HepG2 (cell line): ENCODE measurements at regions not wholly inside any gene's neighbourhood (a gene's known extent, or its start where the extent isn't known, plus 50 kb on each side); places are given as distances from the start of the nearest gene placed in this dataset.

Source experiments
- BCL6 ChIP-seq: IDR thresholded peaks from 2 replicates; pipeline ENCODE4 v1.6.1; 2016; ENCODE audit warnings: missing genetic modification reagents, missing compliant biosample characterization
- BRCA1 ChIP-seq: sonication (generic); formaldehyde crosslinking; IDR thresholded peaks from 2 replicates; pipeline ENCODE4 v1.4.0; 2020; ENCODE audit warnings: missing genetic modification reagents
- CTCF ChIP-seq: sonication (generic); formaldehyde crosslinking; IDR thresholded peaks from 2 replicates; pipeline ENCODE4 v1.5.0; 2020; ENCODE audit warnings: mild to moderate bottlenecking, missing genetic modification reagents, moderate library complexity
- EP300 ChIP-seq, 3 experiments: sonication (generic) in 1 of 3; formaldehyde crosslinking in 1 of 3; IDR thresholded peaks; 2 replicates each; pipeline versions ENCODE4 v1.5.1 to v1.6.1; 2011 to 2020; ENCODE audit warnings: low read depth in 2 of 3, low read length in 2 of 3, borderline replicate concordance in 1 of 3, improper control_type of control experiment in 1 of 3, mild to moderate bottlenecking in 1 of 3, missing genetic modification reagents in 1 of 3, moderate library complexity in 1 of 3
- ERF ChIP-seq: IDR thresholded peaks from 2 replicates; pipeline ENCODE4 v1.6.1; 2018; ENCODE audit warnings: missing biosample characterization, missing genetic modification reagents
- FOXP1 ChIP-seq, 2 experiments: fragments of 450-650 bp in 1 of 2; IDR thresholded peaks; 2 replicates each; pipeline ENCODE4 v1.6.1; 2017 to 2018; ENCODE audit warnings: antibody characterized with exemption in 1 of 2
- HDAC2 ChIP-seq: sonication (generic); formaldehyde crosslinking; IDR thresholded peaks from 2 replicates; pipeline ENCODE4 v1.4.0; 2020; ENCODE audit warnings: missing genetic modification reagents
- HOXA3 ChIP-seq: sonication (generic); formaldehyde crosslinking; IDR thresholded peaks from 2 replicates; pipeline ENCODE4 v1.5.0; 2020; ENCODE audit warnings: missing genetic modification reagents
- IKZF5 ChIP-seq: IDR thresholded peaks from 2 replicates; pipeline ENCODE4 v1.6.1; 2018; ENCODE audit warnings: missing genetic modification reagents, mild to moderate bottlenecking, missing compliant biosample characterization
- IRX3 ChIP-seq: sonication (generic); formaldehyde crosslinking; IDR thresholded peaks from 2 replicates; pipeline ENCODE4 v1.8.1; 2023; ENCODE audit warnings: mild to moderate bottlenecking, low read depth, missing genetic modification reagents, borderline replicate concordance
- KDM4B ChIP-seq: sonication (generic); formaldehyde crosslinking; IDR thresholded peaks from 2 replicates; pipeline ENCODE4 v1.4.0; 2020; ENCODE audit warnings: missing genetic modification reagents
- RARA ChIP-seq: IDR thresholded peaks from 2 replicates; pipeline ENCODE4 v1.6.1; 2016; ENCODE audit warnings: missing genetic modification reagents, missing compliant biosample characterization
- RNF2 ChIP-seq: fragments of 450-650 bp; conservative IDR thresholded peaks from 2 replicates; pipeline ENCODE4 v1.6.1; 2016; ENCODE audit warnings: low read depth
- TARDBP ChIP-seq: sonication (generic); formaldehyde crosslinking; IDR thresholded peaks from 2 replicates; pipeline ENCODE4 v1.8.0; 2022; ENCODE audit warnings: mild to moderate bottlenecking, missing genetic modification reagents
- TFE3 ChIP-seq: IDR thresholded peaks from 2 replicates; pipeline ENCODE4 v1.6.1; 2016
- ZBTB49 ChIP-seq: sonication (generic); formaldehyde crosslinking; IDR thresholded peaks from 2 replicates; pipeline ENCODE4 v1.4.0; 2020; ENCODE audit warnings: missing genetic modification reagents, borderline replicate concordance
- ZFP91 ChIP-seq: sonication (generic); formaldehyde crosslinking; IDR thresholded peaks from 2 replicates; pipeline ENCODE4 v1.9.0; 2022; ENCODE audit warnings: missing genetic modification reagents, mild to moderate bottlenecking, borderline replicate concordance
- ZNF205 ChIP-seq: IDR thresholded peaks from 2 replicates; pipeline ENCODE4 v1.6.1; 2018; ENCODE audit warnings: missing biosample characterization, missing genetic modification reagents
- ZNF496 ChIP-seq: sonication (generic); formaldehyde crosslinking; IDR thresholded peaks from 2 replicates; pipeline ENCODE4 v1.8.1; 2023; ENCODE audit warnings: mild to moderate bottlenecking, moderate library complexity, missing genetic modification reagents; ENCODE audit not compliant: insufficient replicate concordance
- ZNF660 ChIP-seq: sonication (generic); formaldehyde crosslinking; IDR thresholded peaks from 2 replicates; pipeline ENCODE4 v1.5.1; 2020; ENCODE audit warnings: mild to moderate bottlenecking, low read depth, missing genetic modification reagents, borderline replicate concordance
- ZNF792 ChIP-seq: IDR thresholded peaks from 2 replicates; pipeline ENCODE4 v1.6.1; 2016

GRCh38 chr1:67535474-67535873, 105.3 kb upstream of the SERBP1 start (continued):
- TF ChIP-seq BCL6 (CRISPR knock-in tag): peak; percentile 69
- TF ChIP-seq BRCA1: no peak
- peak in 1 of 2 experiments; percentile 51; a peak in 2 of 4 replicates for TF ChIP-seq EP300 (IDR thresholded peaks at IDR 0.05; ENCODE audit: low read depth in 2 of 2, low read length in 2 of 2)
- TF ChIP-seq EP300 (CRISPR knock-in tag; IDR thresholded peaks at IDR 0.05; ENCODE audit: borderline replicate concordance): peak; percentile 41; the same call in 1 of the 2 replicates
- peak; percentile 53; the same call in 1 of the 2 replicates for TF ChIP-seq ZNF205 (CRISPR knock-in tag)
- TF ChIP-seq HOXA3 (CRISPR knock-in tag): peak; percentile 38; the same call in 1 of the 2 replicates
- TF ChIP-seq TFE3: 0 out of 2 replicates have a peak, but pooled peaks have one; percentile 39
- TF ChIP-seq HDAC2 (CRISPR knock-in tag): peak; percentile 53; the same call in 1 of the 2 replicates
- no peak for TF ChIP-seq RNF2
- peak; percentile 78; the same call in 1 of the 2 replicates for TF ChIP-seq KDM4B (CRISPR knock-in tag)
- TF ChIP-seq TARDBP (CRISPR knock-in tag): peak; percentile 25; the same call in 1 of the 2 replicates
- TF ChIP-seq CTCF (CRISPR knock-in tag): peak; percentile 93
- TF ChIP-seq ZBTB49 (CRISPR knock-in tag): no peak
- TF ChIP-seq FOXP1 (IDR thresholded peaks at IDR 0.05): no peak
- TF ChIP-seq FOXP1 (CRISPR knock-in tag; IDR thresholded peaks at IDR 0.05): 0 out of 2 replicates have a peak, but pooled peaks have one; percentile 19
- 0 out of 2 replicates have a peak, but pooled peaks have one; percentile 47 for TF ChIP-seq ZNF792 (CRISPR knock-in tag)
- TF ChIP-seq ZNF660 (CRISPR knock-in tag): no peak
- TF ChIP-seq ERF: peak; percentile 57; the same call in 1 of the 2 replicates
- peak; percentile 55; the same call in 1 of the 2 replicates for TF ChIP-seq IKZF5 (CRISPR knock-in tag)
- TF ChIP-seq IRX3: no peak
- TF ChIP-seq RARA: peak; percentile 78
- no peak for TF ChIP-seq ZFP91
- no peak for TF ChIP-seq ZNF496 (CRISPR knock-in tag)
